Mesendoderm (in vitro differentiated cells): ENCODE measurements at regions not wholly inside any gene's neighbourhood (a gene's known extent, or its start where the extent isn't known, plus 50 kb on each side); places are given as distances from the start of the nearest gene placed in this dataset.

Source experiments
- DNase-seq: peaks from one replicate; pipeline ENCODE4 v3.0.0; 2013
- H2AK5ac ChIP-seq: 2 replicates; pipeline ENCODE4 v1.6.1; 2013; ENCODE audit warnings: low read length, inconsistent platforms
- H2BK120ac ChIP-seq: 2 replicates; pipeline ENCODE4 v1.6.1; 2013; ENCODE audit warnings: low read depth, mild to moderate bottlenecking, low read length, moderate library complexity, mixed read lengths
- H2BK15ac ChIP-seq: replicated peaks from 2 replicates; pipeline ENCODE4 v1.6.1; 2013; ENCODE audit warnings: low read depth, mild to moderate bottlenecking, moderate library complexity
- H2BK5ac ChIP-seq: 2 replicates; pipeline ENCODE4 v1.6.1; 2013; ENCODE audit warnings: low read length, inconsistent platforms
- H3K18ac ChIP-seq: 2 replicates; pipeline ENCODE4 v1.6.1; 2013; ENCODE audit warnings: mild to moderate bottlenecking, low read length, mixed read lengths
- H3K23ac ChIP-seq: one replicate; pipeline ENCODE4 v1.6.1; 2013; ENCODE audit warnings: low read length
- H3K27ac ChIP-seq: 2 replicates; pipeline ENCODE4 v1.5.1; 2013; ENCODE audit warnings: low read depth, mild to moderate bottlenecking, inconsistent platforms, low read length, moderate library complexity
- H3K27me3 ChIP-seq: 2 replicates; pipeline ENCODE4 v1.6.1; 2013; ENCODE audit warnings: low read length, control low read depth, mild to moderate bottlenecking, inconsistent platforms; ENCODE audit not compliant: insufficient read depth, poor library complexity
- H3K36me3 ChIP-seq: 2 replicates; pipeline ENCODE4 v1.6.1; 2013; ENCODE audit warnings: low read length, inconsistent platforms; ENCODE audit not compliant: control insufficient read depth, insufficient read depth
- H3K4ac ChIP-seq: one replicate; pipeline ENCODE4 v1.6.1; 2013; ENCODE audit warnings: low read depth, mild to moderate bottlenecking, low read length, moderate library complexity
- H3K4me1 ChIP-seq: 2 replicates; pipeline ENCODE4 v1.6.1; 2013; ENCODE audit warnings: low read depth, low read length, inconsistent platforms; ENCODE audit not compliant: control insufficient read depth
- H3K4me2 ChIP-seq: 2 replicates; pipeline ENCODE4 v1.6.1; 2013; ENCODE audit warnings: low read length
- H3K4me3 ChIP-seq: 2 replicates; pipeline ENCODE4 v1.5.1; 2013; ENCODE audit warnings: mild to moderate bottlenecking, low read length
- H3K56ac ChIP-seq: one replicate; pipeline ENCODE4 v1.6.1; 2013; ENCODE audit warnings: low read length
- H3K79me1 ChIP-seq: 2 replicates; pipeline ENCODE4 v1.6.1; 2013; ENCODE audit warnings: low read length, inconsistent platforms
- H3K79me2 ChIP-seq: 2 replicates; pipeline ENCODE4 v1.6.1; 2013; ENCODE audit warnings: mild to moderate bottlenecking, low read length; ENCODE audit not compliant: control insufficient read depth, insufficient read depth
- H3K9ac ChIP-seq: 2 replicates; pipeline ENCODE4 v1.6.1; 2013; ENCODE audit warnings: low read length, inconsistent platforms
- H4K5ac ChIP-seq: one replicate; pipeline ENCODE4 v1.6.1; 2013; ENCODE audit warnings: low read length
- H4K8ac ChIP-seq: one replicate; pipeline ENCODE4 v1.6.1; 2013; ENCODE audit warnings: low read depth, mild to moderate bottlenecking, control low read depth, low read length, moderate library complexity
- WGBS: extraction: QIAGEN DNeasy Blood & Tissue Kit; methylation state at CpG from one replicate; pipeline ENCODE4 v1.1.7; 2013; ENCODE audit warnings: low lambda C conversion rate, missing lambda C conversion rate; ENCODE audit not compliant: insufficient coverage; ENCODE audit errors: extremely low coverage; 5-methylcytosine and 5-hydroxymethylcytosine counted together

GRCh38 chr10:2942938-2943337 lies 124.4 kb upstream of the PFKP start:
- H3K4me1 ChIP-seq = no peaks in the 10 kb centered on the region
- no peak for DNase-seq
- no peak overlapping the region for H3K18ac ChIP-seq
- no peak overlapping the region for H3K23ac ChIP-seq
- no peaks in the 10 kb centered on the region for H3K79me2 ChIP-seq
- H4K8ac ChIP-seq = no peak overlapping the region
- H3K36me3 ChIP-seq = no peaks in the 10 kb centered on the region
- no peak overlapping the region for H3K27ac ChIP-seq
- H3K79me1 ChIP-seq = no peaks in the 10 kb centered on the region
- H2BK15ac ChIP-seq = no peak overlapping the region
- H3K4me2 ChIP-seq = no peak overlapping the region
- no peak overlapping the region for H4K5ac ChIP-seq
- no peak overlapping the region for H3K56ac ChIP-seq
- H2BK120ac ChIP-seq = no peak overlapping the region
- no peak overlapping the region for H3K4ac ChIP-seq
- WGBS = no CpG with 5 or more reads among the region's 3 CpGs
- no peaks in the 10 kb centered on the region for H3K27me3 ChIP-seq
- H3K9ac ChIP-seq = no peak overlapping the region
- H2BK5ac ChIP-seq = no peak overlapping the region
- no peak overlapping the region for H2AK5ac ChIP-seq
- H3K4me3 ChIP-seq = no peak overlapping the region

GRCh38 chr10:2938869-2939268 lies 128.5 kb upstream of the PFKP start:
- Histone ChIP-seq H3K79me2 (no peaks in the 10 kb centered on the region), H3K4me1 (no peaks in the 10 kb centered on the region), H3K4me2 (no peak overlapping the region), H2BK120ac (no peak overlapping the region), H3K18ac (no peak overlapping the region), H3K9ac (no peak overlapping the region), H2BK15ac (no peak overlapping the region), H3K27me3 (no peaks in the 10 kb centered on the region), H2AK5ac (no peak overlapping the region), H2BK5ac (no peak overlapping the region), H4K5ac (no peak overlapping the region), H3K36me3 (no peaks in the 10 kb centered on the region), H4K8ac (no peak overlapping the region), H3K4ac (no peak overlapping the region), H3K56ac (no peak overlapping the region), H3K23ac (no peak overlapping the region), H3K4me3 (no peak overlapping the region), H3K27ac (no peak overlapping the region), H3K79me1 (no peaks in the 10 kb centered on the region)
- WGBS = no CpG with 5 or more reads among the region's 3 CpGs
- peak; percentile 34 for DNase-seq

DNA sequence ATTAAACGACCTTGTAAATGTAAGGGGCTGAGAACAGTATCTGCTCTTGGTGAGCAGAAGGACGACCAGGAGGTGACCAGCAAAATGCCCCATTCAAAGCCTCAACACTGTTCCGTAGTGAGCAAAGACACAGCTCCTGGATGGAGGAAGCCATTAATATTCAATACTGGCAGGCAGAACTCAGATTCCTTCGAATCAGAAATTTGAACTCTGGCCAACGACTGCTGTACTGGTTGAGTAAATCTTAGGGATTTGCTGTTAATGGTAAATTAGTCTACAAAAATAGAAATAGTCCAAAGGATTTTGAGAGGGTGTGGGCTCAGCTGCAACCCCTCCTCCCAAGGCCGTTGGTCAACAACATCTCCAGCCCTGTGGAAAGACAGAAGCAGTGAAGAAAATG lies 130.5 kb upstream of the PFKP start:
- Histone ChIP-seq H3K27me3 (no peaks in the 10 kb centered on the region), H4K8ac (no peak overlapping the region), H3K23ac (no peak overlapping the region), H3K27ac (no peak overlapping the region), H3K56ac (no peak overlapping the region), H3K4ac (no peak overlapping the region), H3K18ac (no peak overlapping the region), H2BK5ac (no peak overlapping the region), H2BK120ac (no peak overlapping the region), H3K79me1 (no peaks in the 10 kb centered on the region), H3K79me2 (no peaks in the 10 kb centered on the region), H2BK15ac (no peak overlapping the region), H2AK5ac (no peak overlapping the region), H4K5ac (no peak overlapping the region), H3K4me1 (no peaks in the 10 kb centered on the region), H3K9ac (no peak overlapping the region), H3K4me3 (no peak overlapping the region), H3K4me2 (no peak overlapping the region), H3K36me3 (no peaks in the 10 kb centered on the region)
- DNase-seq = no peak
- no CpG with 5 or more reads among the region's 6 CpGs for WGBS

- Histone ChIP-seq H3K4me3 (no peak overlapping the region), H3K9ac (no peak overlapping the region), H3K18ac (no peak overlapping the region), H3K4me1 (no peaks in the 10 kb centered on the region), H3K56ac (no peak overlapping the region), H3K79me1 (no peaks in the 10 kb centered on the region), H4K8ac (no peak overlapping the region), H3K36me3 (no peaks in the 10 kb centered on the region), H3K27me3 (no peaks in the 10 kb centered on the region), H2BK120ac (no peak overlapping the region), H3K23ac (no peak overlapping the region), H2BK5ac (no peak overlapping the region), H4K5ac (no peak overlapping the region), H2AK5ac (no peak overlapping the region), H2BK15ac (no peak overlapping the region), H3K27ac (no peak overlapping the region), H3K79me2 (no peaks in the 10 kb centered on the region), H3K4me2 (no peak overlapping the region), H3K4ac (no peak overlapping the region)
- no peak for DNase-seq
- no CpG with 5 or more reads among the region's 39 CpGs for WGBS
These were observed 131.5 kb upstream of the PFKP start for GRCh38 chr10:2935647-2936386.

- Histone ChIP-seq H3K23ac (no peak overlapping the region), H4K5ac (no peak overlapping the region), H4K8ac (no peak overlapping the region), H3K18ac (no peak overlapping the region), H3K79me2 (no peaks in the 10 kb centered on the region), H3K36me3 (no peaks in the 10 kb centered on the region), H3K4me2 (no peak overlapping the region), H2AK5ac (no peak overlapping the region), H2BK15ac (no peak overlapping the region), H3K4me1 (no peaks in the 10 kb centered on the region), H2BK120ac (no peak overlapping the region), H3K27me3 (no peaks in the 10 kb centered on the region), H3K56ac (no peak overlapping the region), H2BK5ac (no peak overlapping the region), H3K4me3 (no peak overlapping the region), H3K79me1 (no peaks in the 10 kb centered on the region), H3K9ac (no peak overlapping the region), H3K4ac (no peak overlapping the region), H3K27ac (no peak overlapping the region)
- WGBS = no CpG with 5 or more reads among the region's 7 CpGs
- DNase-seq = no peak
These were observed 133.4 kb upstream of the PFKP start for GRCh38 chr10:2933924-2934323.

- no peak overlapping the region for H3K4ac ChIP-seq
- no peaks in the 10 kb centered on the region for H3K4me1 ChIP-seq
- no peaks in the 10 kb centered on the region for H3K27me3 ChIP-seq
- no peak overlapping the region for H4K5ac ChIP-seq
- H3K9ac ChIP-seq = no peak overlapping the region
- H2AK5ac ChIP-seq = no peak overlapping the region
- no peak overlapping the region for H3K18ac ChIP-seq
- H3K36me3 ChIP-seq = no peaks in the 10 kb centered on the region
- H2BK5ac ChIP-seq = no peak overlapping the region
- no peak overlapping the region for H4K8ac ChIP-seq
- H3K79me1 ChIP-seq = no peaks in the 10 kb centered on the region
- no CpG with 5 or more reads among the region's 3 CpGs for WGBS
- H3K27ac ChIP-seq = no peak overlapping the region
- no peak overlapping the region for H3K4me2 ChIP-seq
- DNase-seq = no peak
- H3K79me2 ChIP-seq = no peaks in the 10 kb centered on the region
- H3K4me3 ChIP-seq = no peak overlapping the region
- H3K23ac ChIP-seq = no peak overlapping the region
- no peak overlapping the region for H3K56ac ChIP-seq
- no peak overlapping the region for H2BK15ac ChIP-seq
- no peak overlapping the region for H2BK120ac ChIP-seq
These were observed 133.8 kb upstream of the PFKP start for GRCh38 chr10:2933519-2933918.
